ENCODE measurements at regions not wholly inside any gene's neighbourhood (a gene's known extent, or its start where the extent isn't known, plus 50 kb on each side); places are given as distances from the start of the nearest gene placed in this dataset.

DNA sequence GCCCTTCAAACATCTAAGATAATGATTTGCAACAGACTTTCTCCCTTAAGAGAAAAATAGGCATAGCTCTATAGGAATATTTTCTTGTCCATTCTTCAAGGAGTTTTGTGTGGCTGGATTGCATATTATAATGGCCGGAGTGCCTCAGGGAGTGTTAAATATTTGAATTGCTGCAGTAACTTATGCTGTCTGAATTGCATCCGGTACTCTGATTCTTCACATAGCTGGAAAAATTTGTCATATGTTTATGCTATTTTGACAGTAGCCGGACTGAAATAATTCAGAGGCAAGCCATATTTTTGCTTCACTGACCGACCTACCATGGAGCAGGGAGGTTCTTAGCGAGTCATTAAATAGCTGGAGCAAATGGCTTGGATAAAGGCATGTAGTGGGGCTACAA lies 621.0 kb downstream of the ACTL7B start:
- CTCF ChIA-PET = no interaction called here
- DNase-seq (ENCODE audit: low spot score) = no peak
- H3K27ac ChIP-seq = no peak overlapping the region
- TF ChIP-seq, protein P1, sequence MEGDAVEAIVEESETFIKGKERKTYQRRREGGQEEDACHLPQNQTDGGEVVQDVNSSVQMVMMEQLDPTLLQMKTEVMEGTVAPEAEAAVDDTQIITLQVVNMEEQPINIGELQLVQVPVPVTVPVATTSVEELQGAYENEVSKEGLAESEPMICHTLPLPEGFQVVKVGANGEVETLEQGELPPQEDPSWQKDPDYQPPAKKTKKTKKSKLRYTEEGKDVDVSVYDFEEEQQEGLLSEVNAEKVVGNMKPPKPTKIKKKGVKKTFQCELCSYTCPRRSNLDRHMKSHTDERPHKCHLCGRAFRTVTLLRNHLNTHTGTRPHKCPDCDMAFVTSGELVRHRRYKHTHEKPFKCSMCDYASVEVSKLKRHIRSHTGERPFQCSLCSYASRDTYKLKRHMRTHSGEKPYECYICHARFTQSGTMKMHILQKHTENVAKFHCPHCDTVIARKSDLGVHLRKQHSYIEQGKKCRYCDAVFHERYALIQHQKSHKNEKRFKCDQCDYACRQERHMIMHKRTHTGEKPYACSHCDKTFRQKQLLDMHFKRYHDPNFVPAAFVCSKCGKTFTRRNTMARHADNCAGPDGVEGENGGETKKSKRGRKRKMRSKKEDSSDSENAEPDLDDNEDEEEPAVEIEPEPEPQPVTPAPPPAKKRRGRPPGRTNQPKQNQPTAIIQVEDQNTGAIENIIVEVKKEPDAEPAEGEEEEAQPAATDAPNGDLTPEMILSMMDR (conservative IDR thresholded peaks at IDR 0.05; ENCODE audit: low read depth) = no peak
- POLR2A ChIA-PET (ENCODE audit: low non-redundant PET) = no interaction called here

DNA sequence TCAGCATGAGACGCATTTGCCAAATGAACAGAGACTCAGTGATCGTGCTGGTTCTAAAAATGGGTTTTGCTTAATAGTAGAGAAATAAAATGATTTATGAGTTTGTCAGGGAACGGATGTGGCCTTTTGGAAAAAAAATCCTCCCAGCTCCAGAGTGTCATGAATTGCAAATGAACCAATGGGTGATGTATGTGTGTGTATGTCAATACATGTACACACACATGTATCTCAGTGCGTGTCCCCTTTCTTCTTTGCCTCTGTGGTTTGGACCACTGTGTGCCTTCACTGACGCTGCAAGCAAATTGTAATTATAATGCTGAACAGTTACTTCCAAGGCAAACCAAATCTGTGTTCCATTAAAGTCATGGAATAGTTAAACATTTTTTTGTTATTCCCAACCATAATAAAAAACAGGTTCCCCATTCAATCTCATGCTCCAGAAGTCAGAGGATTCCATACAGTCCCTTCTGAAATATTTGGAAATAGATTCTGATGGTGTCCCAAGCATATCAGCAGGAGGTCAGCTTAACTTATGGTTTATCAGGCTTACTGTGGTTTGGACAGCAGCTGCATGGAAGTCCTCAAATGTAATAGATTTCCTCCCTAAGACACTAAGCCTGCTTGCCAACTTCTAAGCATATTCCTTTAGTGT lies 630.5 kb downstream of the ACTL7B start:
- ChIA-PET CTCF (interaction anchor here (0.8 kb wide), 1 partner anchor 476 kb away, joined by 3 read pairs; no protein-coding TSS in a partner anchor), POLR2A (ENCODE audit: low non-redundant PET) (no interaction called here)
- no peak overlapping the region for H3K27ac ChIP-seq
- DNase-seq (ENCODE audit: low spot score) = no peak
- TF ChIP-seq, protein P1 (conservative IDR thresholded peaks at IDR 0.05; ENCODE audit: low read depth) = no peak

DNA sequence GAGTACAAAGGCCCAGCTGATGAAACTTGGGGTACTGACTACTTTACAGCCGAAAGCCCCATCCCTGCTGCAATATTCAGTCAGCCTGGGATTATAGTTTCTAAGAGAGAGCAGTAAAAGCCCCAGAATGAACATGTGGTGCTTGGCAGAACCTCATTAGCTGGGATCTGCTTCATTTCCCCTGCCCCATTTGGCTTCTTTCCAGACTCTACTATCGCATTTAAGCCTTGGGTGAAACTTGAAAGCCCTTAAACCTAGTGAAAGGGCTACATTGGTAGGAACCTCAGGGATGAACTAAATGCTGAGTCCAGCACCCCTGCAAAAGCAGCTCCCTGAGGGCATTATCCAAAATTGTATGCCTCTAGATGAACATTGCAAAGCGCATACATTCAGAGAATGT lies 631.1 kb downstream of the ACTL7B start:
- no peak overlapping the region for H3K27ac ChIP-seq
- TF ChIP-seq, protein P1 (conservative IDR thresholded peaks at IDR 0.05; ENCODE audit: low read depth) = no peak
- CTCF ChIA-PET = no interaction called here
- no peak for DNase-seq (ENCODE audit: low spot score)
- POLR2A ChIA-PET (ENCODE audit: low non-redundant PET) = no interaction called here

DNA sequence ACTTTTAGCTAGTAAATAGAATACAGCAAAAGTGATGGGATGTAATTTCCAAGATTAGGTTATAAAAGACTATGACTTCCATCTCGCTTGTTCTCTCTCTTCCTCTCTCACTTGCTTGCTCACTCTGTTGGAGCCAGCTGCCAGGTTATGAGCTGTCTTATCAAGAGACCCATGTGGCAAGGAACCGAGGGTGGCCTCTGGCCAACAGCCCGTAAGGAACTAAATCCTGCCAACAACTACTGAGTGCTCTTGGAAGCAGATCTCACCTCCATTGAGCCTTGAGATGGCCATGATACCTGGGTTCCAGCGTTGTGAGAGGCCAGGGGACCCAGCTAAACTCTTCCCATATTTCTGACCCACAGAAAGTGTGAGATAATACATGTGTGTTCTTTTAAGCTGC lies 636.1 kb downstream of the ACTL7B start:
- POLR2A ChIA-PET (ENCODE audit: low non-redundant PET) = no interaction called here
- H3K27ac ChIP-seq = no peak overlapping the region
- no peak for DNase-seq (ENCODE audit: low spot score)
- TF ChIP-seq, protein P1 (conservative IDR thresholded peaks at IDR 0.05; ENCODE audit: low read depth) = no peak
- CTCF ChIA-PET = interaction anchor here (0.6 kb wide), 1 partner anchor 190 kb away, joined by 4 read pairs; no protein-coding TSS in a partner anchor

DNA sequence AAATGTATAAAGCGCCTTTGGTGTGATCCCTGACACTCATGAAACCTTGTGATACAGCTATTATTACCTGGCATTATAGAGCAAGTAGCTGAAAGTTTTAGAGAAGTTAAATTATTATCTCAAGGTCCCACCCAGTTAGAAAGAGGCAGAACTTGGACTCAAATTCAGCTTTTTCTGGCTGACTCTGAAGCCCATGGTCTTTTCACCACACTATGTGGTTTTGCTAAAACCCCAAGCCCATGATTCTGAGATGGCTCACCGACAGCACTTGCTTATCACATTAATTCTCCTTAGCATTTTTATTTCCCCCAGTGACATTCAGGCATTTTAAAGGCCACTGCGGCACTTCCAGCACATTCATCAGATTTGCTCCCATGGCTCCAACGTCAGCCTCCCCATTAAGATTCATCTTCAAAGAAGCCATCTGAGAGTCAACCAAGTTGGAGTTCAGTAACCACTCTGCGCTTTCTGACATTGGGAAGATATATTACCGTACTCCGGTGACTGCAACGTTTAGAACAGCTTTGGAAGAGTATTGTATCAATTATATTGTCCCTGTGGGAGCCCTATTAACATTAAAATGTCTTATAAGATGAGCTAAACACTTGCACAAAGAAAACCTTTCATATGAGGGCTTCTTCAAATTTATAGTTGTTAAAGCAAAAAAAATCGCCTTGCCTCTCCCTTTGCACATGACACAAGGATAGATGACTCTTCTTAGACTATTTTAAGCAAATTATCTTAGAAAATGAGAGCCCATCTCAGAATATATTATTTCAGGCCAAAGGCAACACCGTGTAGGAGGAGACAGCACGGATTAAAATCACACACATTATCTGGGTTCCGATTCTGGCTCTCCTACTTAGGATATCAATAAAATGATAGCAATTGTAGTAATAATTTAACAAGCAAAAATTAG lies 638.1 kb downstream of the ACTL7B start:
- no peak overlapping the region for H3K27ac ChIP-seq
- ChIA-PET POLR2A (ENCODE audit: low non-redundant PET) (no interaction called here), CTCF (interaction anchor here (0.7 kb wide), 1 partner anchor 730 kb away, joined by 4 read pairs; no protein-coding TSS in a partner anchor)
- DNase-seq (ENCODE audit: low spot score) = no peak
- TF ChIP-seq, protein P1 (conservative IDR thresholded peaks at IDR 0.05; ENCODE audit: low read depth) = no peak

DNA sequence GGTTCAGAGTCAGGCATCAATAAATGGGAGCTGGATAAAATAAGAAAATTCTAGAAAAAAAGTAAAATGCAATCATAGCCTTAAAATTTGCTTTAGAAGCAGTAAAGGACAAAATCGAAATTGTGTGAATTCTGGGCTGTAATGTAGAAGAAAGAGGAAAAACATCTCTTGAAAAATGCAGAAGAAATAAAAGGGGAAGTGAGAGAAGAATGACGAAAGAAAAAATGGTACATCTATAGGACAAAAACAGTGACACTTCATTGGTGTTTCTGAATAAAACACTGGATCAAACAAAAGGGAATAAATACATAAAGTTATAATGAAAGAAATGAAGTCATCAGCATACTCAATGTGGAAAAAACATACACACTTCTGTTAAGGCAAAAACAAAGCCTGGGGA lies 642.3 kb downstream of the ACTL7B start:
- DNase-seq (ENCODE audit: low spot score) = no peak
- no peak overlapping the region for H3K27ac ChIP-seq
- POLR2A ChIA-PET (ENCODE audit: low non-redundant PET) = no interaction called here
- CTCF ChIA-PET = no interaction called here
- TF ChIP-seq, protein P1 (conservative IDR thresholded peaks at IDR 0.05; ENCODE audit: low read depth) = no peak
